ENCODE measurements at regions not wholly inside any gene's neighbourhood (a gene's known extent, or its start where the extent isn't known, plus 50 kb on each side); places are given as distances from the start of the nearest gene placed in this dataset.

- H3K27ac ChIP-seq = peak overlapping the region in 1 of 2 donors; percentile 72
Observed at GRCh38 chr6:15066089-15066758, 179.6 kb upstream of the JARID2 start.

GRCh38 chr6:15073344-15073789 is 172.5 kb upstream of the JARID2 start:
- no peak for DNase-seq (ENCODE audit: low spot score)
- H3K4me3 ChIP-seq = no peak overlapping the region
- TF ChIP-seq, protein P1, sequence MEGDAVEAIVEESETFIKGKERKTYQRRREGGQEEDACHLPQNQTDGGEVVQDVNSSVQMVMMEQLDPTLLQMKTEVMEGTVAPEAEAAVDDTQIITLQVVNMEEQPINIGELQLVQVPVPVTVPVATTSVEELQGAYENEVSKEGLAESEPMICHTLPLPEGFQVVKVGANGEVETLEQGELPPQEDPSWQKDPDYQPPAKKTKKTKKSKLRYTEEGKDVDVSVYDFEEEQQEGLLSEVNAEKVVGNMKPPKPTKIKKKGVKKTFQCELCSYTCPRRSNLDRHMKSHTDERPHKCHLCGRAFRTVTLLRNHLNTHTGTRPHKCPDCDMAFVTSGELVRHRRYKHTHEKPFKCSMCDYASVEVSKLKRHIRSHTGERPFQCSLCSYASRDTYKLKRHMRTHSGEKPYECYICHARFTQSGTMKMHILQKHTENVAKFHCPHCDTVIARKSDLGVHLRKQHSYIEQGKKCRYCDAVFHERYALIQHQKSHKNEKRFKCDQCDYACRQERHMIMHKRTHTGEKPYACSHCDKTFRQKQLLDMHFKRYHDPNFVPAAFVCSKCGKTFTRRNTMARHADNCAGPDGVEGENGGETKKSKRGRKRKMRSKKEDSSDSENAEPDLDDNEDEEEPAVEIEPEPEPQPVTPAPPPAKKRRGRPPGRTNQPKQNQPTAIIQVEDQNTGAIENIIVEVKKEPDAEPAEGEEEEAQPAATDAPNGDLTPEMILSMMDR (IDR thresholded peaks at IDR 0.05) = no peak
- no peak overlapping the region for H3K27ac ChIP-seq

More at GRCh38 chr6:15066089-15066758, 179.6 kb upstream of the JARID2 start:
- no peak for DNase-seq (ENCODE audit: low spot score)
- H3K4me3 ChIP-seq = no peak overlapping the region
- TF ChIP-seq, protein P1 (IDR thresholded peaks at IDR 0.05) = no peak

- no peak for DNase-seq (ENCODE audit: low spot score)
- TF ChIP-seq, protein P1 (IDR thresholded peaks at IDR 0.05) = no peak
- H3K4me3 ChIP-seq = no peak overlapping the region
- H3K27ac ChIP-seq = no peak overlapping the region
Observed at GRCh38 chr6:15073883-15074465, 171.9 kb upstream of the JARID2 start.

GRCh38 chr6:15074806-15075205 is 171.1 kb upstream of the JARID2 start:
- H3K27ac ChIP-seq = no peak overlapping the region
- TF ChIP-seq, protein P1 (IDR thresholded peaks at IDR 0.05) = no peak
- no peak overlapping the region for H3K4me3 ChIP-seq
- no peak for DNase-seq (ENCODE audit: low spot score)

DNA sequence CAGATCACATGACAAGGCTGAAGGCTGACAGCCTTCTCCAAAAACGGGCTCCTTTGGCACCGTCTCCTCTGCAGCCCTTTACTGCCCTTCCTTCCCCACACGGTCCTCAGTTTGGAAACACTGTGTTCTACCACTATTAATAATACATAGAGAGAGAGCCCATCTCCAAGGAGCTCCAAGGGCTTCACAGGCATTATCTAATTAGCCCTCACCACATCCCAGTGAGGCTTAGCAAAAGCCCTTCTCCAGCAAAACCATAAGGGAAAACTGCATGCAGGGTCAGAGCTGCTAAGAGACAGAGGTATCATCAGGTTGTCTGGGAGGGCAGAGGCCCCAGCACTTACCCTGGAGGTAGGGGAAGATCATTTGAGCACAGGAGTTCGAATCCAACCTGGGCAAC is 169.3 kb upstream of the JARID2 start:
- no peak for DNase-seq (ENCODE audit: low spot score)
- no peak overlapping the region for H3K4me3 ChIP-seq
- TF ChIP-seq, protein P1 (IDR thresholded peaks at IDR 0.05) = no peak
- no peak overlapping the region for H3K27ac ChIP-seq

DNA sequence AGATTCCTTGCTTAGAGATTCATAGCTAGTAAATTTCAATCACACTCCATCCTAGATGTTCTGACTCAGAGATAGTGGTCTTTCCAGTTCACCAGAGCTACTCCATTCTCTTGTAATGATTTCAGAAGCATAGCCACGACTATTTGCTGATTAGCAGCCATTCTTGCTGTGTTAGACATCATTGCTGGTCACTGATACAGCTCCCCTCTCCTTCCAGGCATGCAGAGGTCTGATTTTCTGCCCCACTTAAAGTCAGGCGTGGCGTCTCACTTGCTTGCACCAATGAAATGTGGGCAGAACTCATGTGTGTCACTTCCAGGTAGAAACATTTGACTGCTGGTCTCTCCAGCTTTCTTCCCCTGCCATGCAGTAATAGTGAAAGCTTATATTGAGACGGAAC is 168.9 kb upstream of the JARID2 start:
- TF ChIP-seq, protein P1 (IDR thresholded peaks at IDR 0.05) = no peak
- no peak overlapping the region for H3K27ac ChIP-seq
- no peak overlapping the region for H3K4me3 ChIP-seq
- DNase-seq (ENCODE audit: low spot score) = no peak

- H3K27ac ChIP-seq = no peak overlapping the region
- DNase-seq (ENCODE audit: low spot score) = no peak
- no peak overlapping the region for H3K4me3 ChIP-seq
- TF ChIP-seq, protein P1 (IDR thresholded peaks at IDR 0.05) = no peak
Observed at GRCh38 chr6:15077961-15078360, 167.9 kb upstream of the JARID2 start.

Measured in coronary artery (tissue), 2 donors.